ENCODE measurements at regions not wholly inside any gene's neighbourhood (a gene's known extent, or its start where the extent isn't known, plus 50 kb on each side); places are given as distances from the start of the nearest gene placed in this dataset.

DNA sequence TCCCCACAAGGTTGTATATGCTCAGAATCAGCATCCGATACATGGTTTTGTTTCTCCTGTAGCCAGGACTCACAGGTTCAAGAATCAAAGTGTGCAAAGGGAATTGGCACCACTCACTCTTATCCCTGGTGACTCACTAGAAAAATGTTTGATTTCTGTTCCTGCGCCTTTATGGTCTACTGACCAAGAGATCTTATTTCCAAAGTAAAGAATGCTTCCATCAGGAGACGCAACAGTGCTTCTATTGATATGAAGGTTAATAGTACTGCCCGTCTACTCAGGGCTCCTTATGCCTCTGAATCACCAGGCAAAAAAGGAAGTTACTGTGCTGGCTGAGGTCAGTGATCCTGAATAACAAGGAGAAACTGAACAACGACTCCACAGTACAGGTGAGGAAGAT lies 1392.0 kb upstream of the PRMT6 start:
- TF ChIP-seq, protein P1, sequence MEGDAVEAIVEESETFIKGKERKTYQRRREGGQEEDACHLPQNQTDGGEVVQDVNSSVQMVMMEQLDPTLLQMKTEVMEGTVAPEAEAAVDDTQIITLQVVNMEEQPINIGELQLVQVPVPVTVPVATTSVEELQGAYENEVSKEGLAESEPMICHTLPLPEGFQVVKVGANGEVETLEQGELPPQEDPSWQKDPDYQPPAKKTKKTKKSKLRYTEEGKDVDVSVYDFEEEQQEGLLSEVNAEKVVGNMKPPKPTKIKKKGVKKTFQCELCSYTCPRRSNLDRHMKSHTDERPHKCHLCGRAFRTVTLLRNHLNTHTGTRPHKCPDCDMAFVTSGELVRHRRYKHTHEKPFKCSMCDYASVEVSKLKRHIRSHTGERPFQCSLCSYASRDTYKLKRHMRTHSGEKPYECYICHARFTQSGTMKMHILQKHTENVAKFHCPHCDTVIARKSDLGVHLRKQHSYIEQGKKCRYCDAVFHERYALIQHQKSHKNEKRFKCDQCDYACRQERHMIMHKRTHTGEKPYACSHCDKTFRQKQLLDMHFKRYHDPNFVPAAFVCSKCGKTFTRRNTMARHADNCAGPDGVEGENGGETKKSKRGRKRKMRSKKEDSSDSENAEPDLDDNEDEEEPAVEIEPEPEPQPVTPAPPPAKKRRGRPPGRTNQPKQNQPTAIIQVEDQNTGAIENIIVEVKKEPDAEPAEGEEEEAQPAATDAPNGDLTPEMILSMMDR (IDR thresholded peaks at IDR 0.05): no peak
- TF ChIP-seq POLR2AphosphoS5 (IDR thresholded peaks at IDR 0.05; ENCODE audit: low read depth, low read length): no peak

All from Panc1 (cell line).